T-helper 1 cell treated with Interleukin-12 subunit alpha and Interleukin-12 subunit beta and Interleukin-4 antibody, amounts not matched to agents 30 μg/mL and 1 μg/mL, for 36 hours (primary cell): ENCODE measurements at regions not wholly inside any gene's neighbourhood (a gene's known extent, or its start where the extent isn't known, plus 50 kb on each side); places are given as distances from the start of the nearest gene placed in this dataset.

Source experiments
- H3K27ac Mint-ChIP-seq: one replicate; pipeline ENCODE4 v1.8.0; 2021; ENCODE audit warnings: mild to moderate bottlenecking, mixed read lengths
- H3K27me3 Mint-ChIP-seq: one replicate; pipeline ENCODE4 v1.8.0; 2021; ENCODE audit warnings: low read depth, mixed read lengths
- H3K36me3 Mint-ChIP-seq: one replicate; pipeline ENCODE4 v1.8.0; 2021; ENCODE audit warnings: low read depth, mixed read lengths
- H3K4me1 Mint-ChIP-seq: one replicate; pipeline ENCODE4 v1.8.0; 2021; ENCODE audit warnings: low read depth, mixed read lengths
- H3K4me3 Mint-ChIP-seq: one replicate; pipeline ENCODE4 v1.8.0; 2021; ENCODE audit warnings: mild to moderate bottlenecking, moderate library complexity, mixed read lengths
- H3K9me3 Mint-ChIP-seq: one replicate; pipeline ENCODE4 v1.8.0; 2021; ENCODE audit warnings: mixed read lengths

- Mint-ChIP-seq H3K4me3 (no peak overlapping the region), H3K4me1 (peaks cover 17% of the 10 kb centered on the region), H3K27me3 (no peaks in the 10 kb centered on the region), H3K9me3 (peaks cover 14% of the 10 kb centered on the region), H3K27ac (no peak overlapping the region), H3K36me3 (peaks cover 5% of the 10 kb centered on the region)
These were observed 570.6 kb upstream of the CLINT1 start for GRCh38 chr5:158429564-158429963.

DNA sequence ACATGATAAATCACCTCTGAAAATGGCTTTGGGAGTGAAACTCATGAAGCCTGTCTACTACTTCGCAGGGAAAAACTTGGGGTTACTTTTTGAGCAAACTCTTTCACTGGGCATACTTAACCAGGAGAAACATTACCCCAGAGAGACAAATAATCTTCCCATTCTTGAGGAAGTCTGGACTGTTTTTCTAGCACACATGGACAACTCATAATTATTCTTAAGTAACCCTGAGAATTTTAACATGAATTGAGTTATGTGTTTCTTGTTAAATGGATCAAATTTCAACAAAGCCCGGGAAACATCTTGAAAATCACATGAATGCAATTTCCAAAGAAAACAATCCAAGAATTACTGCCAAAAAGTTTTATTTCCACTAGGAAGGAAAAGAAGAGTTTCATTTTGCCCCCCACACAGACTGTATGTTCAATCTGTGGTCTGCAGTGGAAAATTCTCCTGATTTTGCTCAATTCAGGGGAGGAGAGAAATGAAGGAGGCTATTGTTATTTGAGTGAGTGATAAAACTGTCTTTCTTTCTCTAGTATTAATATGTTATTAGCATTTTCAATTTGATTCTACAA is 564.8 kb upstream of the CLINT1 start:
- no peaks in the 10 kb centered on the region for H3K27me3 Mint-ChIP-seq
- no peak overlapping the region for H3K4me3 Mint-ChIP-seq

GRCh38 chr5:158422653-158423515 is 563.9 kb upstream of the CLINT1 start:
- no peaks in the 10 kb centered on the region for H3K4me1 Mint-ChIP-seq
- H3K27ac Mint-ChIP-seq = no peak overlapping the region

More for the DNA sequence above, 564.8 kb upstream of the CLINT1 start:
- H3K9me3 Mint-ChIP-seq = peaks cover 8% of the 10 kb centered on the region
- H3K27ac Mint-ChIP-seq = no peak overlapping the region
- H3K4me1 Mint-ChIP-seq = no peaks in the 10 kb centered on the region
- no peaks in the 10 kb centered on the region for H3K36me3 Mint-ChIP-seq

GRCh38 chr5:158421319-158421718 is 562.4 kb upstream of the CLINT1 start:
- Mint-ChIP-seq H3K27ac (no peak overlapping the region), H3K4me1 (no peaks in the 10 kb centered on the region), H3K4me3 (no peak overlapping the region), H3K27me3 (no peaks in the 10 kb centered on the region), H3K36me3 (no peaks in the 10 kb centered on the region), H3K9me3 (peaks cover 6% of the 10 kb centered on the region)

More at GRCh38 chr5:158422653-158423515, 563.9 kb upstream of the CLINT1 start:
- Mint-ChIP-seq H3K36me3 (no peaks in the 10 kb centered on the region), H3K27me3 (no peaks in the 10 kb centered on the region), H3K9me3 (peaks cover 8% of the 10 kb centered on the region), H3K4me3 (no peak overlapping the region)

- H3K9me3 Mint-ChIP-seq = peaks cover 6% of the 10 kb centered on the region
These were observed 560.2 kb upstream of the CLINT1 start for GRCh38 chr5:158419186-158419585.

DNA sequence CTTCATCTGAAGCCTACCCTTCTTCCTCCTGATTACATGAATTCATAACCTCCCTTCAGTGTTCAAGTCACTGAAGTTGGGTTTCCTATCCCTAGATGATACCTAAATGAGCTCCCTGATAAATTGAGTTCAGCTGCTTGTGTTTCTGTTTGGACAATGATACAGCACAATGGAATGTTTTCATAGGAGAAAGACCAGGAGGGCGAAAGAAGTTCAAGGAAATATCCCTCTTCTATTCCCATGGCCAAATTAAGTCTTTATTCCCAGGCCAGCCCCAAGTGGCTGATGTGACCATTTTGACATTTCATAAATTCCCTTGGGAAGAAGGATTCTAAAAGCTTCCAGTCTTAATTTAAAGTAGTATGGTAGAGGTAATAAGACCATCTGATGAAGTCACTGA is 555.8 kb upstream of the CLINT1 start:
- H3K27ac Mint-ChIP-seq = no peak overlapping the region
- no peaks in the 10 kb centered on the region for H3K27me3 Mint-ChIP-seq
- peaks cover 4% of the 10 kb centered on the region for H3K9me3 Mint-ChIP-seq
- no peaks in the 10 kb centered on the region for H3K36me3 Mint-ChIP-seq
- no peaks in the 10 kb centered on the region for H3K4me1 Mint-ChIP-seq
- H3K4me3 Mint-ChIP-seq = no peak overlapping the region

More at GRCh38 chr5:158419186-158419585, 560.2 kb upstream of the CLINT1 start:
- Mint-ChIP-seq H3K36me3 (no peaks in the 10 kb centered on the region), H3K4me3 (no peak overlapping the region), H3K27ac (no peak overlapping the region), H3K27me3 (no peaks in the 10 kb centered on the region), H3K4me1 (no peaks in the 10 kb centered on the region)

- no peak overlapping the region for H3K4me3 Mint-ChIP-seq
- H3K36me3 Mint-ChIP-seq = no peaks in the 10 kb centered on the region
- H3K27me3 Mint-ChIP-seq = no peaks in the 10 kb centered on the region
- no peak overlapping the region for H3K27ac Mint-ChIP-seq
- no peaks in the 10 kb centered on the region for H3K4me1 Mint-ChIP-seq
- H3K9me3 Mint-ChIP-seq = no peaks in the 10 kb centered on the region
These were observed 555.4 kb upstream of the CLINT1 start for GRCh38 chr5:158414333-158414762.

DNA sequence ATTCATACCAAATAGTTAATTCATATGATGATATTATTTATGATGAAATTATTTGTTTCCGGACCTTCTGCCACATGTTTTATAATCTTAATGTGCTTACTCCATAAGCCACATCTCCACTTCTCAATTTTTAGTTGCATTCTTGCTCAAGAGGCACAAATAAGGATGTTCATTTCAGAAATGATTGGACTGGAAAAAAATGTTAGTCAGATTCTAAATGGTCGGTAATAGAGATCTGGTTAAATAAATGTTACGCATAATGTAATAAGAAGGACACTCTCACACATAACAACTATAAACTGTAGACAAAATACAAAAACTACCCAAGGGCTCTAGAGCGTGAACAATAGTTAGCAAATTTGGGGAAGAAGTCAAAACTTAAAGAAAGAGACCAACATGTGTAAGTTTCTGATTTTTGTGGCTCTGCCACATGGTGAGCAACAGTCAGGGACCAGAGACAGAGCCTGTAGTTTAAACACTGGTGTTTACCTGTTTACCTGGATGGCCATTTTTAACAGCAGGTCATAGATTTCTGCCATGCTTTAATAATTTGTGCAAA is 554.3 kb upstream of the CLINT1 start:
- Mint-ChIP-seq H3K27ac (no peak overlapping the region), H3K9me3 (no peaks in the 10 kb centered on the region), H3K4me3 (no peak overlapping the region), H3K27me3 (no peaks in the 10 kb centered on the region), H3K36me3 (no peaks in the 10 kb centered on the region), H3K4me1 (no peaks in the 10 kb centered on the region)

DNA sequence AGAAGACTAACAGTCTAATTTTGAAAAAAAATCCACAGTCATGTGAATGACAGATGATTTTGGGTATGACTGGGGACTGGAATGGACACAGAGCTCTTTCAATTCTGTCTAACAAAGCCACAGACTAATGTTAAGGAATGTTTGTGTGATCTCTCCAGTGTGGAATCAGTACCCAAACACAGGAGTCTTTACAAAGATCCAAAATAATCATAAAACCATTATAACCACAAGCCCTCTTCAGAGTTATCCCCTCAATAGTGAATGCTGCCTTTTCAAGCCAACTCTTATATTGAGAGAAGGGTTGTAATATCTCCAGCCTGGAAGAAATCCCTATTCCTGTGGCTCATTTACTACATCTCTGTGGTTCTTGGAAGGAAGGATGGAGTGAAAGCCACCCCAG is 552.0 kb upstream of the CLINT1 start:
- H3K4me3 Mint-ChIP-seq = no peak overlapping the region
- no peaks in the 10 kb centered on the region for H3K27me3 Mint-ChIP-seq
- H3K36me3 Mint-ChIP-seq = no peaks in the 10 kb centered on the region
- H3K27ac Mint-ChIP-seq = no peak overlapping the region
- H3K4me1 Mint-ChIP-seq = peaks cover 2% of the 10 kb centered on the region
- no peaks in the 10 kb centered on the region for H3K9me3 Mint-ChIP-seq

DNA sequence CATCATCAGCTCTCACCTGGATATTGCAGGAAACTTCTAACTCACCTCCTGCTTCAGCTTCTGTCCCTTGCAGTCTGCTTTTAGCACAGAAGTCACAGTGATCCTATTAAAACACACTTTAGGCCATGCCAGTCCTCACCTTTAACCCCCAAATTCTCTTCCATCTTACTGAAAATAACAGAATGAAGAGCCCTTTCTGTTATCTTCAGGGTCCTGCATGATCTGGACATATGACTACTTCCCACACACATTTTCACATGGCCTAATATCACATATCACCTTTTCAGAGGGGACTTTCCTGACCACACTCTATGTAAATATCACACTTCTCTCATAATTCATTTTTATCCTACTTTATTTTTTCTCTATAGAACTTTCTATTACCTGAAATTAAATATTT is 550.6 kb upstream of the CLINT1 start:
- Mint-ChIP-seq H3K27ac (no peak overlapping the region), H3K36me3 (no peaks in the 10 kb centered on the region), H3K4me3 (no peak overlapping the region), H3K9me3 (peaks cover 3% of the 10 kb centered on the region), H3K27me3 (no peaks in the 10 kb centered on the region), H3K4me1 (peaks cover 2% of the 10 kb centered on the region)

DNA sequence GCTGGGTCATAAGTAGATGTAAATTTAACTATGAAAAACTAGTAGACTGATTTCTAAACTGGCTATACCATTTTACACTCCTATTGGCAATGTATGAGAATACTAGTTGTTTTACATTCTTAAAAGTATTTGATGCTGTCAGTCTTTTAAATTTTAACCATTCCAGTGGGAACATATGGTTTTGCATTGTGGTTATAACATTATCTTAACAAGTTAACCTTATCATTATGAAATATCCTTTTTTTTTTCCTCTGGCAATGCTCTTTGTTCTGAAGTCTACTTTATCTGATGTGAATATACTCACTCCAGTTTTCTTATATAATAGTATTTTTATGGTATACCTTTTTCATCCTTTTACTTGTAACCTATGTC is 548.9 kb upstream of the CLINT1 start:
- H3K27me3 Mint-ChIP-seq = no peaks in the 10 kb centered on the region

GRCh38 chr5:158406884-158407823 is 548.2 kb upstream of the CLINT1 start:
- H3K27ac Mint-ChIP-seq = no peak overlapping the region

More for the DNA sequence above, 548.9 kb upstream of the CLINT1 start:
- peaks cover 2% of the 10 kb centered on the region for H3K4me1 Mint-ChIP-seq
- no peak overlapping the region for H3K4me3 Mint-ChIP-seq
- H3K9me3 Mint-ChIP-seq = peaks cover 14% of the 10 kb centered on the region
- no peaks in the 10 kb centered on the region for H3K36me3 Mint-ChIP-seq
- H3K27ac Mint-ChIP-seq = no peak overlapping the region

GRCh38 chr5:158398360-158399201 is 539.6 kb upstream of the CLINT1 start:
- Mint-ChIP-seq H3K36me3 (no peaks in the 10 kb centered on the region), H3K27ac (no peak overlapping the region), H3K4me3 (no peak overlapping the region), H3K27me3 (no peaks in the 10 kb centered on the region), H3K4me1 (peaks cover 4% of the 10 kb centered on the region), H3K9me3 (peaks cover 15% of the 10 kb centered on the region)

More at GRCh38 chr5:158406884-158407823, 548.2 kb upstream of the CLINT1 start:
- Mint-ChIP-seq H3K36me3 (no peaks in the 10 kb centered on the region), H3K27me3 (no peaks in the 10 kb centered on the region), H3K4me3 (no peak overlapping the region), H3K4me1 (peaks cover 2% of the 10 kb centered on the region), H3K9me3 (peaks cover 14% of the 10 kb centered on the region)
